ENCODE measurements at regions not wholly inside any gene's neighbourhood (a gene's known extent, or its start where the extent isn't known, plus 50 kb on each side); places are given as distances from the start of the nearest gene placed in this dataset.

DNA sequence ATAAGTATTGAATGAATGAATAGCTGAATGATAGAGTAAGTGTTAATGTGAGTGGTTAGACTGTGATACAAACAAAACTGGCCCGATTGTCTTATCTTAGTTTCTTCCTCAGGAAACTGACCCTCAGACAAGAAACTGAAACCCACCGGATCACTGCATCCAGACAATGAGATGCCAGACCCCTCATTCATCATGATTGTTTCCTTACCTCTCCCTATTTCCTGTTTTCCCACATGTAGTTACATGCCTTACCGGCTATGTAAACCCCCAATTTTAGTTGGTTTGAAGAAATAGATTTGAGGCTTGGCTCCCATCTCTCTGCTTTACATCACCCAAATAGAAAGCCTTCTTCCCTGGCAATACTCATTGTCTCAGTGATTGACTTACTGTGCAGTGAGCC, 218.9 kb upstream of the PPP1R2C start:
- TF ChIP-seq, protein P1, sequence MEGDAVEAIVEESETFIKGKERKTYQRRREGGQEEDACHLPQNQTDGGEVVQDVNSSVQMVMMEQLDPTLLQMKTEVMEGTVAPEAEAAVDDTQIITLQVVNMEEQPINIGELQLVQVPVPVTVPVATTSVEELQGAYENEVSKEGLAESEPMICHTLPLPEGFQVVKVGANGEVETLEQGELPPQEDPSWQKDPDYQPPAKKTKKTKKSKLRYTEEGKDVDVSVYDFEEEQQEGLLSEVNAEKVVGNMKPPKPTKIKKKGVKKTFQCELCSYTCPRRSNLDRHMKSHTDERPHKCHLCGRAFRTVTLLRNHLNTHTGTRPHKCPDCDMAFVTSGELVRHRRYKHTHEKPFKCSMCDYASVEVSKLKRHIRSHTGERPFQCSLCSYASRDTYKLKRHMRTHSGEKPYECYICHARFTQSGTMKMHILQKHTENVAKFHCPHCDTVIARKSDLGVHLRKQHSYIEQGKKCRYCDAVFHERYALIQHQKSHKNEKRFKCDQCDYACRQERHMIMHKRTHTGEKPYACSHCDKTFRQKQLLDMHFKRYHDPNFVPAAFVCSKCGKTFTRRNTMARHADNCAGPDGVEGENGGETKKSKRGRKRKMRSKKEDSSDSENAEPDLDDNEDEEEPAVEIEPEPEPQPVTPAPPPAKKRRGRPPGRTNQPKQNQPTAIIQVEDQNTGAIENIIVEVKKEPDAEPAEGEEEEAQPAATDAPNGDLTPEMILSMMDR (IDR thresholded peaks at IDR 0.05) = no peak
- TF ChIP-seq EP300 (IDR thresholded peaks at IDR 0.05) (no peak), POLR2A (IDR thresholded peaks at IDR 0.05) (no peak)
